K562 (cell line): ENCODE measurements at regions not wholly inside any gene's neighbourhood (a gene's known extent, or its start where the extent isn't known, plus 50 kb on each side); places are given as distances from the start of the nearest gene placed in this dataset.
"Not testable (repeated sequence)": the region's sequence is repeated elsewhere in the genome, so short reads cannot be mapped to it uniquely, and the experiment has no call there.

Experiments used
- ATAC-seq: fragments of 200-7000 bp; cut with Tn5 transposase; 3 replicates; pipeline ENCODE4 v1.9.1; 2020; ENCODE audit warnings: moderate library complexity
- BruUV-seq: library from RNA; stranded (reverse); fragments of 400-500 nt; replicated peaks from 2 replicates; lab custom pipeline; 2021; lab: Mats Ljungman, UMichigan
- CTCF ChIA-PET: fragments of 300-600 bp; formaldehyde crosslinking; extraction: SDS; loops from one replicate; lab custom pipeline; 2021; ENCODE audit warnings: low intra/inter-chr PET ratio; lab: Yijun Ruan, JAX
- POLR2A ChIA-PET: fragments of 300-600, 350-650 bp; sonication (Branson Sonifier 250); formaldehyde crosslinking; extraction: SDS; loops from one replicate; lab custom pipeline; 2021; ENCODE audit warnings: antibody characterized with exemption, inconsistent platforms; lab: Yijun Ruan, JAX
- DNase-seq, 4 experiments: peaks; one replicate each; pipeline versions ENCODE4 v3.0.0 to v3.0.0-alpha.2; 2011 to 2018; ENCODE audit warnings: low spot score in 3 of 4, mixed read lengths in 3 of 4; ENCODE audit errors: extremely low read depth in 1 of 4
- FAIRE-seq: peaks from 2 replicates; lab custom pipeline; 2011; peaks lifted over from hg19 to GRCh38; lab: Jason Lieb, UNC
- H2AFZ ChIP-seq: 2 replicates; pipeline ENCODE4 v1.6.0; 2011; ENCODE audit warnings: low read depth, low read length, control low read depth, inconsistent platforms
- H3K27ac ChIP-seq: fragments of 200-600 bp; 3 replicates; pipeline ENCODE4 v1.8.0; 2011; ENCODE audit warnings: low read depth, mild to moderate bottlenecking, control low read depth, inconsistent platforms, low read length, moderate library complexity, mixed read lengths; ENCODE audit errors: extremely low read depth
- H3K27me3 ChIP-seq, 2 experiments: fragments of 300-600 bp in 1 of 2; 2 replicates in 1 of 2; 3 replicates in 1 of 2; pipeline versions ENCODE4 v1.6.0 to v1.8.0; 2011; ENCODE audit warnings: inconsistent platforms in 2 of 2, low read length in 2 of 2, mild to moderate bottlenecking in 1 of 2, mixed read lengths in 1 of 2, moderate library complexity in 1 of 2; ENCODE audit not compliant: control insufficient read depth in 2 of 2, insufficient read depth in 2 of 2
- H3K36me3 ChIP-seq: fragments of 300-600 bp; 3 replicates; pipeline ENCODE4 v1.8.0; 2011; ENCODE audit warnings: mild to moderate bottlenecking, low read length, inconsistent platforms; ENCODE audit not compliant: control insufficient read depth, insufficient read depth
- H3K4me1 ChIP-seq, 2 experiments: fragments of 200-600 bp in 1 of 2; replicated peaks in 1 of 2; 2 replicates in 1 of 2; 3 replicates in 1 of 2; pipeline versions ENCODE4 v1.5.1 to v1.8.0; 2011; ENCODE audit warnings: inconsistent platforms in 2 of 2, low read length in 2 of 2, mild to moderate bottlenecking in 1 of 2, mixed read lengths in 1 of 2, moderate library complexity in 1 of 2; ENCODE audit not compliant: control insufficient read depth in 2 of 2, insufficient read depth in 2 of 2
- H3K4me2 ChIP-seq: 2 replicates; pipeline ENCODE4 v1.6.1; 2011; ENCODE audit warnings: low read length, control low read depth, inconsistent platforms, mixed read lengths; ENCODE audit not compliant: insufficient read depth
- H3K4me3 ChIP-seq: fragments of 200-600 bp; sonication (generic), shearing (Covaris generic); 2 replicates; pipeline ENCODE4 v1.5.1; 2016; ENCODE audit warnings: control low read depth, inconsistent platforms
- H3K79me2 ChIP-seq: fragments of 200-600 bp; 3 replicates; pipeline ENCODE4 v1.8.0; 2011; ENCODE audit warnings: low read length, inconsistent platforms; ENCODE audit not compliant: control insufficient read depth, insufficient read depth
- H3K9ac ChIP-seq, 2 experiments: 2 replicates each; pipeline versions ENCODE4 v1.6.0 to v1.6.1; 2011; ENCODE audit warnings: low read depth in 2 of 2, low read length in 2 of 2, control low read depth in 1 of 2, inconsistent platforms in 1 of 2, mild to moderate bottlenecking in 1 of 2, mixed read lengths in 1 of 2; ENCODE audit not compliant: insufficient read depth in 1 of 2
- H3K9me1 ChIP-seq: one replicate; pipeline ENCODE4 v1.6.0; 2011; ENCODE audit warnings: inconsistent platforms, mild to moderate bottlenecking, low read length, moderate library complexity; ENCODE audit not compliant: control insufficient read depth, insufficient read depth
- H3K9me3 ChIP-seq: replicated peaks from 2 replicates; pipeline ENCODE4 v1.5.1; 2011; ENCODE audit warnings: low read depth, low read length, inconsistent platforms; ENCODE audit not compliant: control insufficient read depth, insufficient read depth
- H4K20me1 ChIP-seq: replicated peaks from 2 replicates; pipeline ENCODE4 v1.6.1; 2011; ENCODE audit warnings: low read length, inconsistent platforms, mixed read lengths; ENCODE audit not compliant: control insufficient read depth, insufficient read depth
- CXXC5 ChIP-seq: fragments of 250-450 bp; sonication (Bioruptor Pico); IDR thresholded peaks from 2 replicates; pipeline ENCODE4 v1.8.0; 2022; ENCODE audit warnings: inconsistent platforms, mild to moderate bottlenecking, moderate library complexity
- MEIS2 ChIP-seq: fragments of 450-650 bp; IDR thresholded peaks from 2 replicates; pipeline ENCODE4 v1.6.1; 2014; ENCODE audit warnings: mild to moderate bottlenecking; ENCODE audit not compliant: partially characterized antibody
- MGA ChIP-seq: fragments of 450-650 bp; IDR thresholded peaks from 2 replicates; pipeline ENCODE4 v1.6.1; 2016; ENCODE audit warnings: mild to moderate bottlenecking, moderate library complexity
- VEZF1 ChIP-seq: fragments of 200-800 bp; sonication (Bioruptor generic); IDR thresholded peaks from 2 replicates; pipeline ENCODE4 v1.6.1; 2017; ENCODE audit warnings: missing genetic modification characterization, missing compliant biosample characterization
- ZSCAN29 ChIP-seq: fragments of 450-650 bp; IDR thresholded peaks from 2 replicates; pipeline ENCODE4 v1.6.1; 2017
- WGBS: fragments of 100-300 bp; shearing (Covaris generic); methylation state at CpG from one replicate; pipeline ENCODE4 v1.1.6; 2016; ENCODE audit warnings: low coverage, mixed read lengths; ENCODE audit not compliant: insufficient coverage; ENCODE audit errors: missing lambda C conversion rate; 5-methylcytosine and 5-hydroxymethylcytosine counted together
- in situ Hi-C: fragments of 300-500 bp; cut with MboI; formaldehyde crosslinking; loops from 4 replicates; pipeline ENCODE4 v1.15.0; 2018; ENCODE audit warnings: inconsistent platforms, mixed read lengths
- intact Hi-C: fragments of 100-400 bp; cut with micrococcal nuclease; formaldehyde crosslinking; loops from 2 replicates; pipeline ENCODE4 v1.14.2; 2022

GRCh38 chr9:65397763-65398719, 113.0 kb upstream of the FOXD4L5 start (continued):
- TF ChIP-seq MGA, result 0 out of 2 replicates have a peak, but pooled peaks have one; percentile 21
- TF ChIP-seq VEZF1, result peak; percentile 91
- TF ChIP-seq MEIS2, result peak; percentile 82
- 0 out of 2 replicates have a peak, but pooled peaks have one; percentile 44 for TF ChIP-seq CXXC5 (CRISPR knock-in tag)
- TF ChIP-seq ZSCAN29, result peak; percentile 35; the same call in 1 of the 2 replicates

- H3K79me2 ChIP-seq, CTCF ChIA-PET, in situ Hi-C loops, H3K27ac ChIP-seq, BruUV-seq, FAIRE-seq, H3K9me3 ChIP-seq, ATAC-seq, H3K4me1 ChIP-seq, intact Hi-C loops, DNase-seq, H3K9ac ChIP-seq, H3K36me3 ChIP-seq, H2AFZ ChIP-seq, H3K4me2 ChIP-seq, POLR2A ChIA-PET, H4K20me1 ChIP-seq, H3K27me3 ChIP-seq, H3K4me3 ChIP-seq, H3K9me1 ChIP-seq: not testable (repeated sequence)
- no CpG with 5 or more reads among the region's 20 CpGs for WGBS
Observed at GRCh38 chr9:65397226-65397625, 112.2 kb upstream of the FOXD4L5 start.
